AG04449 (cell line): ENCODE measurements at regions not wholly inside any gene's neighbourhood (a gene's known extent, or its start where the extent isn't known, plus 50 kb on each side); places are given as distances from the start of the nearest gene placed in this dataset.
A peak's percentile ranks its signal among the peaks of the same experiment; 100 is the strongest.

Source experiments
- CTCF ChIA-PET: fragments of 350-600 bp; formaldehyde crosslinking; extraction: SDS; loops from one replicate; lab custom pipeline; 2021; ENCODE audit warnings: antibody characterized with exemption; lab: Yijun Ruan, JAX
- POLR2A ChIA-PET: fragments of 400-600, 350-600 bp; formaldehyde crosslinking; extraction: SDS; loops from one replicate; lab custom pipeline; 2020; ENCODE audit warnings: antibody characterized with exemption, inconsistent platforms; lab: Yijun Ruan, JAX
- DNase-seq: peaks from one replicate; pipeline ENCODE4 v3.0.0-alpha.2; 2010; ENCODE audit warnings: low read depth, low spot score
- H3K4me3 ChIP-seq: 2 replicates; pipeline ENCODE4 v1.5.1; 2011; ENCODE audit warnings: low read depth, mild to moderate bottlenecking, control low read depth, low read length
- TF ChIP-seq, protein P1 (sequence below): IDR thresholded peaks from one replicate; pipeline ENCODE4 v1.5.1; 2011; ENCODE audit warnings: mild to moderate bottlenecking, moderate library complexity, low read length, control low read depth, inconsistent platforms; ENCODE audit not compliant: insufficient read depth; ENCODE audit errors: missing control alignments

DNA sequence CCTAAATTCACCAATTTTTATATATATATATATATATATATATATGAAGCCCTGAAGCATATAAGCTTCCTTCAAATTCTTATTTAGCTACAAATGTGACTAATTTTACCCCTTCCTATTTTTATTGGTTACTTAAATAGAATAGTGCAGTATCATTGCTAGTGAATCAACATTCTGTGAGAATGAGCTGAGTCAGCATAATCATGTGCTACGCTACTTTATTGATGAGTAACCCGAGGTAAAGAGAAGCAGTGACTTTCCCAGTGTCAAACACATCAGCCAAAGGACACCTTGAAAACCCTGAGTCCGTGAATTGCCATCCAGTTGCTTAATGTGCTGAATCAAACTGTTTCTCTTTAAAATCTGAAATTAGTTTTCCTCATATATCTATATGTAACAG is 546.2 kb downstream of the DMRTA1 start:
- ChIA-PET POLR2A (no interaction called here), CTCF (no interaction called here)
- no peak overlapping the region for H3K4me3 ChIP-seq
- TF ChIP-seq, protein P1, sequence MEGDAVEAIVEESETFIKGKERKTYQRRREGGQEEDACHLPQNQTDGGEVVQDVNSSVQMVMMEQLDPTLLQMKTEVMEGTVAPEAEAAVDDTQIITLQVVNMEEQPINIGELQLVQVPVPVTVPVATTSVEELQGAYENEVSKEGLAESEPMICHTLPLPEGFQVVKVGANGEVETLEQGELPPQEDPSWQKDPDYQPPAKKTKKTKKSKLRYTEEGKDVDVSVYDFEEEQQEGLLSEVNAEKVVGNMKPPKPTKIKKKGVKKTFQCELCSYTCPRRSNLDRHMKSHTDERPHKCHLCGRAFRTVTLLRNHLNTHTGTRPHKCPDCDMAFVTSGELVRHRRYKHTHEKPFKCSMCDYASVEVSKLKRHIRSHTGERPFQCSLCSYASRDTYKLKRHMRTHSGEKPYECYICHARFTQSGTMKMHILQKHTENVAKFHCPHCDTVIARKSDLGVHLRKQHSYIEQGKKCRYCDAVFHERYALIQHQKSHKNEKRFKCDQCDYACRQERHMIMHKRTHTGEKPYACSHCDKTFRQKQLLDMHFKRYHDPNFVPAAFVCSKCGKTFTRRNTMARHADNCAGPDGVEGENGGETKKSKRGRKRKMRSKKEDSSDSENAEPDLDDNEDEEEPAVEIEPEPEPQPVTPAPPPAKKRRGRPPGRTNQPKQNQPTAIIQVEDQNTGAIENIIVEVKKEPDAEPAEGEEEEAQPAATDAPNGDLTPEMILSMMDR: no peak
- DNase-seq: no peak

DNA sequence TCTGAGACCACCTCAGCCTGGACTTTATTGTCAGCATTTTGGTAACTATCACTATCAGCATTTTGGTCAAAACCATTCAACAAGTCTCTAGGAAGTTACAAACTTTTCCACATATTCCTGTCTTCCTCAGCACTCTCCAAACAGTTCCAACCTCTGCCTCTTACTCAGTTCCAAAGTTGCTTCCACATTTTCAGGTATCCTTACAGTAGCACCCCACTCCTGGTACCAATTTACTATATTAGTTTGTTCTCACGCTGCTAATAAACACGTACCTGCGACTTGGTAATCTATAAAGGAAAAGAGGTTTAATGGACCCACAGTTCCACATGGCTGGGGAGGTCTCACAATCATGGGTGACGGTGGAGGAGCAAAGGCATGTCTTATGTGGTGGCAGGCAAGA is 551.3 kb downstream of the DMRTA1 start:
- POLR2A ChIA-PET: no interaction called here
- H3K4me3 ChIP-seq: no peak overlapping the region
- no peak for DNase-seq
- TF ChIP-seq, protein P1: no peak
- CTCF ChIA-PET: no interaction called here

DNA sequence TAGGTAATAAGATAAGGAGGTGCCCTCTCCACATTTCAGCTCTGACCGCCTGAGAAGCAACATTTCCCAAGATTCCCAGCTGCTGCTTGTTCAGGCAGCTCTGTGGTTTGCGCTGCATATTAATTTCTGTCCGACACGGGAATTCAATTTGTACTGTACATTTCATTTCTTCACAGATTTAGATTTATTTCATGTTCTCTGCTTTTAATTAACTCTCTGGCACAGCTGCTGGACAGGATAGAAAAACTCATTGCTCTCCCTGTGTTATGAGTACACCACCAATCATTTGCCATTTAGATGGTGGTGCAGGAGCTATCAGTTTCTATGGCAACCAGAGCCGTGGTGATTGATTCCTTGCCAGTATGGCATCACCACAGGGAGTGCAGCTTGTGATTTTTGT is 558.5 kb downstream of the DMRTA1 start:
- TF ChIP-seq, protein P1: no peak
- CTCF ChIA-PET: no interaction called here
- H3K4me3 ChIP-seq: no peak overlapping the region
- POLR2A ChIA-PET: no interaction called here
- no peak for DNase-seq

DNA sequence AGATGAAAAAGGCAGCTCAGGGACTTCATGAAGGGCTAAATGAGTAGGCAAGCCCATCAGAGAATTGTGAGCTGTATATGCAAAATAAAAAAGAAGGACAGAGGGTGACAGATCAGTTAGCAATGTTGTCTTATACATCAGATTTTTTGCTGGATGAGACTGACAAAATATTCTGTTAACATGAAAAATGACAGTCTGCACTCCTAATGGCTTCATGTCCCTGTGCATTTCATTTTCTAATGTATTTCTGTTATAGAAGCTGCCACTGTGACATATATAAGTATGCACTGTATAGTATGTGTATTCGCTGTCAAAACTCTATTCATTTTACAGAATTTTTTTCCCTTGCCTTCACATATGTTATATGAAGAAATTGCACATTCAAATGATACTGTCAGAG is 559.5 kb downstream of the DMRTA1 start:
- no peak for DNase-seq
- CTCF ChIA-PET: no interaction called here
- POLR2A ChIA-PET: no interaction called here
- H3K4me3 ChIP-seq: no peak overlapping the region
- TF ChIP-seq, protein P1: no peak

DNA sequence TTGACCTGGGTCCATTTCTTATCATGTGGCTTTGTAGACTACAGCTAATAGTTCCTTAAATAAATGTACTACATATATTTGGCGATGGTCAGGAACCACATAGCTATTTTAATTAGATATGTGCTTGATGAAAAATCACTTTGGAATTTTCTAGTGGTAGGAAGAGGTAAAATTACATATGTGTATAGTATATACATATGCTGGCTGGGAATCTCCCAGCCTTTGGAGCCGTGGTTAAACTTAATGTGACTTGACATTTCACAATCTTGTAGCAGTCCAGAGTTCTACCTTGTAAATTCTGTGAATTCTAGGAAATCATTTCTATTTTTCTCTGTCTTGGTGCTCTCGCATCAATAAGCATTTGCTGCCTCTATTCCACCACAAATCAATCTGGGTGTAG is 565.0 kb downstream of the DMRTA1 start:
- no peak overlapping the region for H3K4me3 ChIP-seq
- DNase-seq: peak; percentile 7
- POLR2A ChIA-PET: no interaction called here
- CTCF ChIA-PET: no interaction called here
- TF ChIP-seq, protein P1: no peak

DNA sequence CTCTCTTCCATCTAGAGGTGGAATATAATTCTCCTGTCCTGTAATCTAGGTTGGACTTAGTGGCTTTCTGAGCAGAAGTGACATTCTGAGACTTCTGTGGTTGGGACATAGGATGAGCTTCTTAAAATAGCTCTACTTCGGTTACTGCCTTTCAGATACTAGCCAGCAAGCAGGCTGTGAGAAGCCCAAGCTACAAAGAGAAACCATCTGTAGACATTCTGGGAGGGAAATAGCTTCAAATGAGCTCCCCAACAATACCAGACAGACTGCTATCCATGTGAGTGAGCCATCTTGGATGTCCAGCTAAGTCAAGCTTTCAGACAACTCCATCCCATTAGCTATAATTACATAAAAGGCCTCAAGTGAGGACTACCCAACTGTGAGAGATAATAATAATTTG is 568.9 kb downstream of the DMRTA1 start:
- DNase-seq: no peak
- H3K4me3 ChIP-seq: no peak overlapping the region
- CTCF ChIA-PET: no interaction called here

More for the DNA sequence above, 568.9 kb downstream of the DMRTA1 start:
- POLR2A ChIA-PET: no interaction called here
- TF ChIP-seq, protein P1: no peak
